ENCODE measurements at regions not wholly inside any gene's neighbourhood (a gene's known extent, or its start where the extent isn't known, plus 50 kb on each side); places are given as distances from the start of the nearest gene placed in this dataset.
"Not testable (repeated sequence)": the region's sequence is repeated elsewhere in the genome, so short reads cannot be mapped to it uniquely, and the experiment has no call there.

GRCh38 chr2:142650601-142651000 is 226.9 kb upstream of the KYNU start:
- H3K36me3 ChIP-seq (ENCODE audit: insufficient read depth, low read length) = no peaks in the 10 kb centered on the region
- H3K4me3 ChIP-seq (ENCODE audit: low read depth, low read length) = no peak overlapping the region
- H3K27ac ChIP-seq (ENCODE audit: low read depth, low read length) = no peak overlapping the region
- H3K27me3 ChIP-seq (ENCODE audit: insufficient read depth, low read length) = no peaks in the 10 kb centered on the region
- no peak overlapping the region for H2AFZ ChIP-seq (ENCODE audit: low read length, unreplicated experiment)
- no peaks in the 10 kb centered on the region for H3K79me2 ChIP-seq (ENCODE audit: control insufficient read depth, insufficient read depth, low read length, unreplicated experiment)
- H3K4me1 ChIP-seq (ENCODE audit: control insufficient read depth, insufficient read depth, low read length, unreplicated experiment) = no peaks in the 10 kb centered on the region

DNA sequence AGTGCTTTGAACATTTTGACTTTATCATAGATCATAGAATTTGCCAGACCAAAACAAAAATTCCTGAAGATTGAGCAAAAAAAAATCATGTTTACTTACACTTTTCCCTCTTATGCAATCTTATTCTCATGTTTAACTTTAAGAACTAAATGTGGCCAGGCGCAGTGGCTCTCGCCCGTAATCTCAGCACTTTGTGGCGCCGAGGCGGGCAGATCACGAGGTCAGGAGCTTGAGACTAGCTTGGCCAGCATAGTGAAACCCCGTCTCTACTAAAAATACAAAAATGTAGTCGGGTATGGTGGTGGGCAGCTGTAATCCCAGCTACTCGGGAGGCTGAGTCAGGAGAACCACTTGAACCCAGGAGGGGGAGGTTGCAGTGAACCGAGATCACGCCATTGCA is 227.9 kb upstream of the KYNU start:
- Histone ChIP-seq H3K4me1 (ENCODE audit: control insufficient read depth, insufficient read depth, low read length, unreplicated experiment) (no peaks in the 10 kb centered on the region), H3K36me3 (ENCODE audit: insufficient read depth, low read length) (no peaks in the 10 kb centered on the region), H3K27ac (ENCODE audit: low read depth, low read length) (no peak overlapping the region), H3K79me2 (ENCODE audit: control insufficient read depth, insufficient read depth, low read length, unreplicated experiment) (no peaks in the 10 kb centered on the region), H3K4me3 (ENCODE audit: low read depth, low read length) (no peak overlapping the region), H2AFZ (ENCODE audit: low read length, unreplicated experiment) (no peak overlapping the region), H3K27me3 (ENCODE audit: insufficient read depth, low read length) (no peaks in the 10 kb centered on the region)

- Histone ChIP-seq H3K27me3 (ENCODE audit: insufficient read depth, low read length) (no peaks in the 10 kb centered on the region), H3K4me3 (ENCODE audit: low read depth, low read length) (no peak overlapping the region), H3K36me3 (ENCODE audit: insufficient read depth, low read length) (no peaks in the 10 kb centered on the region), H2AFZ (ENCODE audit: low read length, unreplicated experiment) (no peak overlapping the region), H3K4me1 (ENCODE audit: control insufficient read depth, insufficient read depth, low read length, unreplicated experiment) (no peaks in the 10 kb centered on the region), H3K27ac (ENCODE audit: low read depth, low read length) (peak overlapping the region; percentile 49), H3K79me2 (ENCODE audit: control insufficient read depth, insufficient read depth, low read length, unreplicated experiment) (no peaks in the 10 kb centered on the region)
Observed at GRCh38 chr2:142642650-142643049, 234.8 kb upstream of the KYNU start.

- no peaks in the 10 kb centered on the region for H3K27me3 ChIP-seq (ENCODE audit: insufficient read depth, low read length)
- H3K4me3 ChIP-seq (ENCODE audit: low read depth, low read length) = no peak overlapping the region
- no peaks in the 10 kb centered on the region for H3K4me1 ChIP-seq (ENCODE audit: control insufficient read depth, insufficient read depth, low read length, unreplicated experiment)
- H2AFZ ChIP-seq (ENCODE audit: low read length, unreplicated experiment) = no peak overlapping the region
- H3K79me2 ChIP-seq (ENCODE audit: control insufficient read depth, insufficient read depth, low read length, unreplicated experiment) = no peaks in the 10 kb centered on the region
- H3K27ac ChIP-seq (ENCODE audit: low read depth, low read length) = no peak overlapping the region
- H3K36me3 ChIP-seq (ENCODE audit: insufficient read depth, low read length) = no peaks in the 10 kb centered on the region
Observed at GRCh38 chr2:142629193-142629592, 248.3 kb upstream of the KYNU start.

GRCh38 chr2:142621287-142621686 is 256.2 kb upstream of the KYNU start:
- Histone ChIP-seq H3K4me1 (ENCODE audit: control insufficient read depth, insufficient read depth, low read length, unreplicated experiment) (no peaks in the 10 kb centered on the region), H3K27me3 (ENCODE audit: insufficient read depth, low read length) (no peaks in the 10 kb centered on the region; the same call in 1 of the 2 replicates), H3K4me3 (ENCODE audit: low read depth, low read length) (no peak overlapping the region), H3K36me3 (ENCODE audit: insufficient read depth, low read length) (no peaks in the 10 kb centered on the region), H3K79me2 (ENCODE audit: control insufficient read depth, insufficient read depth, low read length, unreplicated experiment) (no peaks in the 10 kb centered on the region), H2AFZ (ENCODE audit: low read length, unreplicated experiment) (no peak overlapping the region), H3K27ac (ENCODE audit: low read depth, low read length) (no peak overlapping the region)

- no peaks in the 10 kb centered on the region for H3K36me3 ChIP-seq (ENCODE audit: insufficient read depth, low read length)
- H3K27me3 ChIP-seq (ENCODE audit: insufficient read depth, low read length) = peaks cover 8% of the 10 kb centered on the region
- no peak overlapping the region for H3K4me3 ChIP-seq (ENCODE audit: low read depth, low read length)
- H3K27ac ChIP-seq (ENCODE audit: low read depth, low read length) = no peak overlapping the region
- H3K4me1 ChIP-seq (ENCODE audit: control insufficient read depth, insufficient read depth, low read length, unreplicated experiment) = no peaks in the 10 kb centered on the region
- no peaks in the 10 kb centered on the region for H3K79me2 ChIP-seq (ENCODE audit: control insufficient read depth, insufficient read depth, low read length, unreplicated experiment)
- no peak overlapping the region for H2AFZ ChIP-seq (ENCODE audit: low read length, unreplicated experiment)
Observed at GRCh38 chr2:142617461-142617860, 260.0 kb upstream of the KYNU start.

DNA sequence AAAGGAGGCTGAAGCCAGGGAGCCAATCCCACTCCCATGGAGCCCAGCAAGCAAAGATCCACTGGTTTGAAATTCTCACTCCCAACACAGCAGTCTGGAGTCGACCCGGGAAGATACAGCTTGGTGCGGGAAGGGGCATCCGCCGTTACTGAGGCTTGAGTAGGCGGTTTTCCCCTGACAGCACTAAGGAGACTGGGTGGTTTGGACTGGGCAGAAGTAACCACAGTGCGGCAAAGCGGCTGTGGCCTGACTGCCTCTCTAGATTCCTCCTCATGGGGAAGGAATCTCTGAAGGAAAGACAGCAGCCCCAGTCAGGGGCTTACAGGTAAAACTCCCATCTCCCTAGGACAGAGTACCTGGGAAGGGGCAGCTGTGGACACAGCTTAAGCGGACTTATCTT is 261.6 kb upstream of the KYNU start:
- no peak overlapping the region for H3K27ac ChIP-seq (ENCODE audit: low read depth, low read length)
- peaks cover 8% of the 10 kb centered on the region for H3K27me3 ChIP-seq (ENCODE audit: insufficient read depth, low read length)
- no peaks in the 10 kb centered on the region for H3K79me2 ChIP-seq (ENCODE audit: control insufficient read depth, insufficient read depth, low read length, unreplicated experiment)
- no peak overlapping the region for H2AFZ ChIP-seq (ENCODE audit: low read length, unreplicated experiment)
- no peaks in the 10 kb centered on the region for H3K36me3 ChIP-seq (ENCODE audit: insufficient read depth, low read length)
- H3K4me3 ChIP-seq (ENCODE audit: low read depth, low read length) = no peak overlapping the region
- H3K4me1 ChIP-seq (ENCODE audit: control insufficient read depth, insufficient read depth, low read length, unreplicated experiment) = no peaks in the 10 kb centered on the region

GRCh38 chr2:142613193-142613592 is 264.3 kb upstream of the KYNU start:
- not testable (repeated sequence) for H3K27ac ChIP-seq (ENCODE audit: low read depth, low read length); H3K4me3 ChIP-seq (ENCODE audit: low read depth, low read length); H2AFZ ChIP-seq (ENCODE audit: low read length, unreplicated experiment); H3K4me1 ChIP-seq (ENCODE audit: control insufficient read depth, insufficient read depth, low read length, unreplicated experiment); H3K79me2 ChIP-seq (ENCODE audit: control insufficient read depth, insufficient read depth, low read length, unreplicated experiment); H3K27me3 ChIP-seq (ENCODE audit: insufficient read depth, low read length); H3K36me3 ChIP-seq (ENCODE audit: insufficient read depth, low read length)

DNA sequence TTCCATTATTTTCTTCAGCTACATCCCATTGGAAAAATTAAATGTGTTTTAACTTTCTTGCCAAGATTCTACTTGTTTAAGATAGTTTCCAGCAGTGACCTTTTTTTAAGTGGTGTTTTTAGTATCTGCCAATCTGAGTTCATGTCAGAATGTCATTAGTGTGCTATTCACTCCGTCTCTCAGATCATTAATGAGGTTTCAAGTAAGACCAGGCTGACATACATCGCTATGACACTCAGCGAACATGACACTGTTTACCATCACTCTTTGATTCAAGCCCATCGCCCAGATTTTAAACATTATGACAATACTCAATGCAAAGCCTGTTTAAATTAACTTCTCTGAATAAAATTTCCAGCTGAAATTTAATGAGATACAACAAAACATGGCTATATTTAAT is 272.0 kb upstream of the KYNU start:
- Histone ChIP-seq H3K27me3 (ENCODE audit: insufficient read depth, low read length) (no peaks in the 10 kb centered on the region), H3K4me1 (ENCODE audit: control insufficient read depth, insufficient read depth, low read length, unreplicated experiment) (peaks cover 7% of the 10 kb centered on the region), H3K79me2 (ENCODE audit: control insufficient read depth, insufficient read depth, low read length, unreplicated experiment) (no peaks in the 10 kb centered on the region), H3K4me3 (ENCODE audit: low read depth, low read length) (no peak overlapping the region), H3K27ac (ENCODE audit: low read depth, low read length) (no peak overlapping the region), H2AFZ (ENCODE audit: low read length, unreplicated experiment) (no peak overlapping the region), H3K36me3 (ENCODE audit: insufficient read depth, low read length) (no peaks in the 10 kb centered on the region)

DNA sequence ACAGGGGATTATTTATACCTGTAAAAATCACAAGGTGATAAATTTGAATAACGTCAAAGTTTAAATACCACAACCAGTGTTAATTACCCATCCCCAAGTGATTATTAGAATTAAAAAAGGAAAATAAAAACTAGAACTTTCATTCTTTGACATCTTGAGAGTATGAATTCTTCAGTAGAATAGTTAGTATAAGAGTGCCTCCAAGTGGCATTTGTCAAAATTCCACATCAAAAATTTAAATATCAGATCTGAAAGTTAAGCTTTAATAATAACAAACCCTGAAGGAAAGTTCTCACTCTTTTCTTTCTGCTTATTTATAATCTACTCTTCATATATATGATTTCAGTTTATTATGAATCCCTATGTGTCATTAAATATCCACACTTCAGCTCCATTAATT is 273.7 kb upstream of the KYNU start:
- Histone ChIP-seq H3K79me2 (ENCODE audit: control insufficient read depth, insufficient read depth, low read length, unreplicated experiment) (no peaks in the 10 kb centered on the region), H3K4me3 (ENCODE audit: low read depth, low read length) (no peak overlapping the region), H3K4me1 (ENCODE audit: control insufficient read depth, insufficient read depth, low read length, unreplicated experiment) (peaks cover 24% of the 10 kb centered on the region), H3K27me3 (ENCODE audit: insufficient read depth, low read length) (no peaks in the 10 kb centered on the region), H3K27ac (ENCODE audit: low read depth, low read length) (no peak overlapping the region), H2AFZ (ENCODE audit: low read length, unreplicated experiment) (no peak overlapping the region), H3K36me3 (ENCODE audit: insufficient read depth, low read length) (no peaks in the 10 kb centered on the region)

DNA sequence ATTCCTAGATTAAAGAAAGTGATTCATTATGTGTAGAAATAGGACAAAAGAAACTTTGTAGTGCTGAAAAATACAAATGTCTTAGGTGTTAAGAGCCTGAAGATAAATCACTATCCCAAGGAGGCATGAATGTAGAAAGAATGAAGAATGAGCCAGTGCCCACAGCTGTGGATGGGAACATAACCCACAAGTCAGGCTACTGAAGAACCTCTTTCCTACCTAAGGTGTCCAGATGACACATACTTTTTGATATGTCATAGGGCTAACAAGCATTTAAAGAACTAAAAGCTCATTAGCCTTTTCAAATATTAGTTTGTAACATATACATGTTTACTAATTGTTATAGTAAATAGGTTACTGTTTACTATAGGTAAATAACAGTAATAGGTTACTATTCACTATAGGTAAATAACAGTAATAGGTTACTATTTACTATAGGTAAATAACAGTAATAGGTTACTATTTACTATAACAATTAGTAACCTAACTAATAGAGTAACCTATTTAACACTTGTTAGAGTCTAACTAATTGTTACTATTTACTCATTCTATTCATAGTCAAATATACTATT is 275.0 kb upstream of the KYNU start:
- Histone ChIP-seq H3K27ac (ENCODE audit: low read depth, low read length) (no peak overlapping the region), H3K79me2 (ENCODE audit: control insufficient read depth, insufficient read depth, low read length, unreplicated experiment) (no peaks in the 10 kb centered on the region), H3K4me3 (ENCODE audit: low read depth, low read length) (no peak overlapping the region), H3K36me3 (ENCODE audit: insufficient read depth, low read length) (no peaks in the 10 kb centered on the region), H3K4me1 (ENCODE audit: control insufficient read depth, insufficient read depth, low read length, unreplicated experiment) (peaks cover 27% of the 10 kb centered on the region), H2AFZ (ENCODE audit: low read length, unreplicated experiment) (no peak overlapping the region), H3K27me3 (ENCODE audit: insufficient read depth, low read length) (no peaks in the 10 kb centered on the region)

Measured in ACC112 (cell line).